HL-60 (cell line): ENCODE measurements at regions not wholly inside any gene's neighbourhood (a gene's known extent, or its start where the extent isn't known, plus 50 kb on each side); places are given as distances from the start of the nearest gene placed in this dataset.

Source experiments
- GABPA ChIP-seq: IDR thresholded peaks from 2 replicates; pipeline ENCODE4 v1.6.1; 2012; ENCODE audit warnings: low read depth
- POLR2AphosphoS5 ChIP-seq: IDR thresholded peaks from 2 replicates; pipeline ENCODE4 v1.6.1; 2012; ENCODE audit warnings: low read depth
- SPI1 ChIP-seq: IDR thresholded peaks from 2 replicates; pipeline ENCODE4 v1.6.1; 2012; ENCODE audit warnings: low read depth, mild to moderate bottlenecking, borderline replicate concordance
- TF ChIP-seq, protein P1 (sequence below): IDR thresholded peaks from one replicate; pipeline ENCODE4 v1.5.1; 2011; ENCODE audit warnings: low read length, control low read depth, inconsistent platforms; ENCODE audit not compliant: insufficient read depth
- TF ChIP-seq, protein P2 (sequence below): IDR thresholded peaks from 2 replicates; pipeline ENCODE4 v1.6.1; 2012; ENCODE audit warnings: low read depth; ENCODE audit not compliant: insufficient replicate concordance

DNA sequence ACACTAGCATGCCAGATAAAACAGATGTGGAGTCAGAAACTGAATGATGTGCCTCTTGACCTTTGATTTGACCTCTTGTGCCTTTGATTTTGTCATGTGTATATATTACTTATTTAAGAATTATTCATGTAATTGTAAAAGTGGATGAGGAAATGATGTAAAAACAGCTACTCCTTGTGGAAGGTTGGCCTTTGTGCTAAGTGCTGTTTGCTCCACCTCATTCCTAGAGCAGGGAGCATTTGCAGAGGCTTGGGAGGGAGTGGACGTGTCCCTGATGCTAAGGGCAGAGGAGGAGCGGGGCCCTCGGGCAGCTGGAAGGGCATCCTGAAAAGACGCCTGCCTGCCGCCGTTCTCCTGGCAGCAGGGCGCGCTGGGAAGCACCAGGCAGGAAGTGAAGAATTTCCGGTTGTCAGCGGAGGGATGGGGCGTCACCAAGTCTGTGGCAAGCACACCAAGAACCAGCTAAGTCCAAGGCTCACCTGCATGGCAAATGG lies 197.6 kb upstream of the ZNF32 start:
- TF ChIP-seq, protein P1, sequence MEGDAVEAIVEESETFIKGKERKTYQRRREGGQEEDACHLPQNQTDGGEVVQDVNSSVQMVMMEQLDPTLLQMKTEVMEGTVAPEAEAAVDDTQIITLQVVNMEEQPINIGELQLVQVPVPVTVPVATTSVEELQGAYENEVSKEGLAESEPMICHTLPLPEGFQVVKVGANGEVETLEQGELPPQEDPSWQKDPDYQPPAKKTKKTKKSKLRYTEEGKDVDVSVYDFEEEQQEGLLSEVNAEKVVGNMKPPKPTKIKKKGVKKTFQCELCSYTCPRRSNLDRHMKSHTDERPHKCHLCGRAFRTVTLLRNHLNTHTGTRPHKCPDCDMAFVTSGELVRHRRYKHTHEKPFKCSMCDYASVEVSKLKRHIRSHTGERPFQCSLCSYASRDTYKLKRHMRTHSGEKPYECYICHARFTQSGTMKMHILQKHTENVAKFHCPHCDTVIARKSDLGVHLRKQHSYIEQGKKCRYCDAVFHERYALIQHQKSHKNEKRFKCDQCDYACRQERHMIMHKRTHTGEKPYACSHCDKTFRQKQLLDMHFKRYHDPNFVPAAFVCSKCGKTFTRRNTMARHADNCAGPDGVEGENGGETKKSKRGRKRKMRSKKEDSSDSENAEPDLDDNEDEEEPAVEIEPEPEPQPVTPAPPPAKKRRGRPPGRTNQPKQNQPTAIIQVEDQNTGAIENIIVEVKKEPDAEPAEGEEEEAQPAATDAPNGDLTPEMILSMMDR = no peak
- TF ChIP-seq GABPA = no peak
- TF ChIP-seq, protein P2, sequence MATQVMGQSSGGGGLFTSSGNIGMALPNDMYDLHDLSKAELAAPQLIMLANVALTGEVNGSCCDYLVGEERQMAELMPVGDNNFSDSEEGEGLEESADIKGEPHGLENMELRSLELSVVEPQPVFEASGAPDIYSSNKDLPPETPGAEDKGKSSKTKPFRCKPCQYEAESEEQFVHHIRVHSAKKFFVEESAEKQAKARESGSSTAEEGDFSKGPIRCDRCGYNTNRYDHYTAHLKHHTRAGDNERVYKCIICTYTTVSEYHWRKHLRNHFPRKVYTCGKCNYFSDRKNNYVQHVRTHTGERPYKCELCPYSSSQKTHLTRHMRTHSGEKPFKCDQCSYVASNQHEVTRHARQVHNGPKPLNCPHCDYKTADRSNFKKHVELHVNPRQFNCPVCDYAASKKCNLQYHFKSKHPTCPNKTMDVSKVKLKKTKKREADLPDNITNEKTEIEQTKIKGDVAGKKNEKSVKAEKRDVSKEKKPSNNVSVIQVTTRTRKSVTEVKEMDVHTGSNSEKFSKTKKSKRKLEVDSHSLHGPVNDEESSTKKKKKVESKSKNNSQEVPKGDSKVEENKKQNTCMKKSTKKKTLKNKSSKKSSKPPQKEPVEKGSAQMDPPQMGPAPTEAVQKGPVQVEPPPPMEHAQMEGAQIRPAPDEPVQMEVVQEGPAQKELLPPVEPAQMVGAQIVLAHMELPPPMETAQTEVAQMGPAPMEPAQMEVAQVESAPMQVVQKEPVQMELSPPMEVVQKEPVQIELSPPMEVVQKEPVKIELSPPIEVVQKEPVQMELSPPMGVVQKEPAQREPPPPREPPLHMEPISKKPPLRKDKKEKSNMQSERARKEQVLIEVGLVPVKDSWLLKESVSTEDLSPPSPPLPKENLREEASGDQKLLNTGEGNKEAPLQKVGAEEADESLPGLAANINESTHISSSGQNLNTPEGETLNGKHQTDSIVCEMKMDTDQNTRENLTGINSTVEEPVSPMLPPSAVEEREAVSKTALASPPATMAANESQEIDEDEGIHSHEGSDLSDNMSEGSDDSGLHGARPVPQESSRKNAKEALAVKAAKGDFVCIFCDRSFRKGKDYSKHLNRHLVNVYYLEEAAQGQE = no peak
- no peak for TF ChIP-seq POLR2AphosphoS5
- TF ChIP-seq SPI1 = no peak
